Hypothalamus (tissue), 51 donors: ENCODE measurements at regions not wholly inside any gene's neighbourhood (a gene's known extent, or its start where the extent isn't known, plus 50 kb on each side); places are given as distances from the start of the nearest gene placed in this dataset.

Experiments
- DNase-seq, 51 donors: peaks; one replicate each; lab custom pipeline; 2025; lab: John Stamatoyannopoulos, UW

- DNase-seq = no peak
Measured at GRCh38 chr4:164373021-164373420, 380.9 kb upstream of the SMIM31 start.

GRCh38 chr4:164377277-164377676, 376.7 kb upstream of the SMIM31 start:
- no peak for DNase-seq

- no peak for DNase-seq
Measured at GRCh38 chr4:164378361-164378760, 375.6 kb upstream of the SMIM31 start.

GRCh38 chr4:164379694-164380093, 374.2 kb upstream of the SMIM31 start:
- no peak for DNase-seq

GRCh38 chr4:164381859-164382258, 372.1 kb upstream of the SMIM31 start:
- no peak for DNase-seq

- DNase-seq = peak in 5 of 51 donors; percentile 54 to 77 (median 57)
Measured at GRCh38 chr4:164383058-164383357, 370.9 kb upstream of the SMIM31 start.

- peak; percentile 45 to 96 (median 89) for DNase-seq
Measured at GRCh38 chr4:164383358-164384220, 370.3 kb upstream of the SMIM31 start.

- DNase-seq = peak in 6 of 51 donors; percentile 28 to 79 (median 54)
Measured at GRCh38 chr4:164384416-164384815, 369.5 kb upstream of the SMIM31 start.

GRCh38 chr4:164396439-164396838, 357.5 kb upstream of the SMIM31 start:
- no peak for DNase-seq

GRCh38 chr4:164402554-164402953, 351.4 kb upstream of the SMIM31 start:
- no peak for DNase-seq

- no peak for DNase-seq
Measured at GRCh38 chr4:164405774-164406173, 348.2 kb upstream of the SMIM31 start.

GRCh38 chr4:164408831-164409230, 345.1 kb upstream of the SMIM31 start:
- no peak for DNase-seq

GRCh38 chr4:164410401-164410800, 343.5 kb upstream of the SMIM31 start:
- no peak for DNase-seq

GRCh38 chr4:164412246-164412645, 341.7 kb upstream of the SMIM31 start:
- DNase-seq = no peak

- DNase-seq = no peak
Measured at GRCh38 chr4:164413743-164414142, 340.2 kb upstream of the SMIM31 start.

GRCh38 chr4:164423819-164424218, 330.1 kb upstream of the SMIM31 start:
- no peak for DNase-seq

- DNase-seq = no peak
Measured at GRCh38 chr4:164424846-164425245, 329.1 kb upstream of the SMIM31 start.

- no peak for DNase-seq
Measured at GRCh38 chr4:164428561-164428960, 325.4 kb upstream of the SMIM31 start.

- no peak for DNase-seq
Measured at GRCh38 chr4:164438321-164438720, 315.6 kb upstream of the SMIM31 start.

- no peak for DNase-seq
Measured at GRCh38 chr4:164439037-164439436, 314.9 kb upstream of the SMIM31 start.

- no peak for DNase-seq
Measured at GRCh38 chr4:164440199-164440598, 313.7 kb upstream of the SMIM31 start.

GRCh38 chr4:164441109-164441508, 312.8 kb upstream of the SMIM31 start:
- no peak for DNase-seq

GRCh38 chr4:164442180-164442579, 311.8 kb upstream of the SMIM31 start:
- DNase-seq = no peak
